HepG2 (cell line): ENCODE measurements at regions not wholly inside any gene's neighbourhood (a gene's known extent, or its start where the extent isn't known, plus 50 kb on each side); places are given as distances from the start of the nearest gene placed in this dataset.

ENCODE experiments used
- ATF7 ChIP-seq, 2 experiments: fragments of 450-650 bp in 1 of 2; sonication (generic) in 1 of 2; formaldehyde crosslinking in 1 of 2; IDR thresholded peaks; 2 replicates each; pipeline versions ENCODE4 v1.4.0 to v1.6.1; 2016 to 2020; ENCODE audit warnings: antibody characterized with exemption in 1 of 2, mild to moderate bottlenecking in 1 of 2, missing genetic modification reagents in 1 of 2
- BRD4 ChIP-seq: sonication (generic); formaldehyde crosslinking; IDR thresholded peaks from 2 replicates; pipeline ENCODE4 v1.4.0; 2020; ENCODE audit warnings: missing genetic modification reagents
- ELF1 ChIP-seq: sonication (generic); formaldehyde crosslinking; IDR thresholded peaks from 2 replicates; pipeline ENCODE4 v1.4.0; 2020; ENCODE audit warnings: missing genetic modification reagents
- EZH2 ChIP-seq: conservative IDR thresholded peaks from 2 replicates; pipeline ENCODE4 v1.6.1; 2012; ENCODE audit warnings: mild to moderate bottlenecking, low read depth, low read length, moderate library complexity
- FOSL1 ChIP-seq: sonication (generic); formaldehyde crosslinking; IDR thresholded peaks from 2 replicates; pipeline ENCODE4 v1.9.0; 2021; ENCODE audit warnings: missing genetic modification reagents, borderline replicate concordance
- POLR2AphosphoS5 ChIP-seq: IDR thresholded peaks from 2 replicates; pipeline ENCODE4 v1.6.1; 2012; ENCODE audit warnings: low read depth, low read length
- ZNF326 ChIP-seq: sonication (generic); formaldehyde crosslinking; IDR thresholded peaks from 2 replicates; pipeline ENCODE4 v1.4.0; 2020; ENCODE audit warnings: missing genetic modification reagents, borderline replicate concordance
- ZNF431 ChIP-seq: sonication (generic); formaldehyde crosslinking; IDR thresholded peaks from 2 replicates; pipeline ENCODE4 v1.9.0; 2022; ENCODE audit warnings: missing genetic modification reagents, low read depth, mild to moderate bottlenecking, borderline replicate concordance
- TF ChIP-seq, protein P1 (sequence below): sonication (generic); formaldehyde crosslinking; IDR thresholded peaks from 2 replicates; pipeline ENCODE4 v1.5.0; 2020; ENCODE audit warnings: mild to moderate bottlenecking, missing genetic modification reagents, moderate library complexity
- TF ChIP-seq, protein P2 (sequence below), 2 experiments: IDR thresholded peaks; 2 replicates each; pipeline ENCODE4 v1.6.1; 2011 to 2012; ENCODE audit warnings: low read length in 2 of 2, borderline replicate concordance in 1 of 2, low read depth in 1 of 2, mild to moderate bottlenecking in 1 of 2, moderate library complexity in 1 of 2
- TF ChIP-seq, protein P3 (sequence below): sonication (generic); formaldehyde crosslinking; conservative IDR thresholded peaks from 2 replicates; pipeline ENCODE4 v1.8.0; 2022; ENCODE audit warnings: low read depth, missing genetic modification reagents
- TF ChIP-seq, protein P4 (sequence below): sonication (generic); formaldehyde crosslinking; conservative IDR thresholded peaks from 2 replicates; pipeline ENCODE4 v1.4.0; 2020; ENCODE audit warnings: missing genetic modification reagents
- TF ChIP-seq, protein P5 (sequence below): IDR thresholded peaks from 2 replicates; pipeline ENCODE4 v1.6.1; 2016; ENCODE audit warnings: low read depth

DNA sequence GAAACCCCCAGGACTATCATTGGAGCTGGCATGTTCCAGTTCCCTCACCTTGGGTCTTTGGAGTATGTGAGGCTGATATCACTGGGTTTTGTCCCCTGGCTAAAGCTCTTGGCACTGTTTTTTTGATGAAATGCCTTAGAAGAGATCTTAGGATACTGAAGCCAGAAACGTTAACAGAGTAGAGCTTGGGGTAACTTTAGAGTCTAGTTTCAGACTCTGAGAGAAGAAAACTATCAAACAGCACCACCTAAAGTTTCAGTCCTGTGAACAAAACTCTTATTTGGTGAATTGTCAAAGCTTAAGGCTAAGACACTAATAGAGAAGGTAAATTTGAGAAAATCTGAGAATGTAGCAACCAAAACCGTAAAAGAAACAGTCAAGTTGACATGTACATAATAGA lies 111.7 kb upstream of the PUM3 start:
- TF ChIP-seq, protein P1, sequence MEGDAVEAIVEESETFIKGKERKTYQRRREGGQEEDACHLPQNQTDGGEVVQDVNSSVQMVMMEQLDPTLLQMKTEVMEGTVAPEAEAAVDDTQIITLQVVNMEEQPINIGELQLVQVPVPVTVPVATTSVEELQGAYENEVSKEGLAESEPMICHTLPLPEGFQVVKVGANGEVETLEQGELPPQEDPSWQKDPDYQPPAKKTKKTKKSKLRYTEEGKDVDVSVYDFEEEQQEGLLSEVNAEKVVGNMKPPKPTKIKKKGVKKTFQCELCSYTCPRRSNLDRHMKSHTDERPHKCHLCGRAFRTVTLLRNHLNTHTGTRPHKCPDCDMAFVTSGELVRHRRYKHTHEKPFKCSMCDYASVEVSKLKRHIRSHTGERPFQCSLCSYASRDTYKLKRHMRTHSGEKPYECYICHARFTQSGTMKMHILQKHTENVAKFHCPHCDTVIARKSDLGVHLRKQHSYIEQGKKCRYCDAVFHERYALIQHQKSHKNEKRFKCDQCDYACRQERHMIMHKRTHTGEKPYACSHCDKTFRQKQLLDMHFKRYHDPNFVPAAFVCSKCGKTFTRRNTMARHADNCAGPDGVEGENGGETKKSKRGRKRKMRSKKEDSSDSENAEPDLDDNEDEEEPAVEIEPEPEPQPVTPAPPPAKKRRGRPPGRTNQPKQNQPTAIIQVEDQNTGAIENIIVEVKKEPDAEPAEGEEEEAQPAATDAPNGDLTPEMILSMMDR (CRISPR knock-in tag), result no peak
- TF ChIP-seq EZH2 (no peak), ZNF431 (no peak), BRD4 (CRISPR knock-in tag) (no peak), FOSL1 (CRISPR knock-in tag) (no peak), POLR2AphosphoS5 (no peak), ATF7 (IDR thresholded peaks at IDR 0.05) (no peak), ATF7 (CRISPR knock-in tag; IDR thresholded peaks at IDR 0.05) (no peak), ZNF326 (CRISPR knock-in tag) (no peak), ELF1 (CRISPR knock-in tag) (no peak)
- TF ChIP-seq, protein P2, sequence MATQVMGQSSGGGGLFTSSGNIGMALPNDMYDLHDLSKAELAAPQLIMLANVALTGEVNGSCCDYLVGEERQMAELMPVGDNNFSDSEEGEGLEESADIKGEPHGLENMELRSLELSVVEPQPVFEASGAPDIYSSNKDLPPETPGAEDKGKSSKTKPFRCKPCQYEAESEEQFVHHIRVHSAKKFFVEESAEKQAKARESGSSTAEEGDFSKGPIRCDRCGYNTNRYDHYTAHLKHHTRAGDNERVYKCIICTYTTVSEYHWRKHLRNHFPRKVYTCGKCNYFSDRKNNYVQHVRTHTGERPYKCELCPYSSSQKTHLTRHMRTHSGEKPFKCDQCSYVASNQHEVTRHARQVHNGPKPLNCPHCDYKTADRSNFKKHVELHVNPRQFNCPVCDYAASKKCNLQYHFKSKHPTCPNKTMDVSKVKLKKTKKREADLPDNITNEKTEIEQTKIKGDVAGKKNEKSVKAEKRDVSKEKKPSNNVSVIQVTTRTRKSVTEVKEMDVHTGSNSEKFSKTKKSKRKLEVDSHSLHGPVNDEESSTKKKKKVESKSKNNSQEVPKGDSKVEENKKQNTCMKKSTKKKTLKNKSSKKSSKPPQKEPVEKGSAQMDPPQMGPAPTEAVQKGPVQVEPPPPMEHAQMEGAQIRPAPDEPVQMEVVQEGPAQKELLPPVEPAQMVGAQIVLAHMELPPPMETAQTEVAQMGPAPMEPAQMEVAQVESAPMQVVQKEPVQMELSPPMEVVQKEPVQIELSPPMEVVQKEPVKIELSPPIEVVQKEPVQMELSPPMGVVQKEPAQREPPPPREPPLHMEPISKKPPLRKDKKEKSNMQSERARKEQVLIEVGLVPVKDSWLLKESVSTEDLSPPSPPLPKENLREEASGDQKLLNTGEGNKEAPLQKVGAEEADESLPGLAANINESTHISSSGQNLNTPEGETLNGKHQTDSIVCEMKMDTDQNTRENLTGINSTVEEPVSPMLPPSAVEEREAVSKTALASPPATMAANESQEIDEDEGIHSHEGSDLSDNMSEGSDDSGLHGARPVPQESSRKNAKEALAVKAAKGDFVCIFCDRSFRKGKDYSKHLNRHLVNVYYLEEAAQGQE (IDR thresholded peaks at IDR 0.05; ENCODE audit: borderline replicate concordance in 1 of 2, low read depth in 1 of 2, low read length in 2 of 2), result no peak
- TF ChIP-seq, protein P3, sequence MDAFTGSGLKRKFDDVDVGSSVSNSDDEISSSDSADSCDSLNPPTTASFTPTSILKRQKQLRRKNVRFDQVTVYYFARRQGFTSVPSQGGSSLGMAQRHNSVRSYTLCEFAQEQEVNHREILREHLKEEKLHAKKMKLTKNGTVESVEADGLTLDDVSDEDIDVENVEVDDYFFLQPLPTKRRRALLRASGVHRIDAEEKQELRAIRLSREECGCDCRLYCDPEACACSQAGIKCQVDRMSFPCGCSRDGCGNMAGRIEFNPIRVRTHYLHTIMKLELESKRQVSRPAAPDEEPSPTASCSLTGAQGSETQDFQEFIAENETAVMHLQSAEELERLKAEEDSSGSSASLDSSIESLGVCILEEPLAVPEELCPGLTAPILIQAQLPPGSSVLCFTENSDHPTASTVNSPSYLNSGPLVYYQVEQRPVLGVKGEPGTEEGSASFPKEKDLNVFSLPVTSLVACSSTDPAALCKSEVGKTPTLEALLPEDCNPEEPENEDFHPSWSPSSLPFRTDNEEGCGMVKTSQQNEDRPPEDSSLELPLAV, result no peak
- TF ChIP-seq, protein P4, sequence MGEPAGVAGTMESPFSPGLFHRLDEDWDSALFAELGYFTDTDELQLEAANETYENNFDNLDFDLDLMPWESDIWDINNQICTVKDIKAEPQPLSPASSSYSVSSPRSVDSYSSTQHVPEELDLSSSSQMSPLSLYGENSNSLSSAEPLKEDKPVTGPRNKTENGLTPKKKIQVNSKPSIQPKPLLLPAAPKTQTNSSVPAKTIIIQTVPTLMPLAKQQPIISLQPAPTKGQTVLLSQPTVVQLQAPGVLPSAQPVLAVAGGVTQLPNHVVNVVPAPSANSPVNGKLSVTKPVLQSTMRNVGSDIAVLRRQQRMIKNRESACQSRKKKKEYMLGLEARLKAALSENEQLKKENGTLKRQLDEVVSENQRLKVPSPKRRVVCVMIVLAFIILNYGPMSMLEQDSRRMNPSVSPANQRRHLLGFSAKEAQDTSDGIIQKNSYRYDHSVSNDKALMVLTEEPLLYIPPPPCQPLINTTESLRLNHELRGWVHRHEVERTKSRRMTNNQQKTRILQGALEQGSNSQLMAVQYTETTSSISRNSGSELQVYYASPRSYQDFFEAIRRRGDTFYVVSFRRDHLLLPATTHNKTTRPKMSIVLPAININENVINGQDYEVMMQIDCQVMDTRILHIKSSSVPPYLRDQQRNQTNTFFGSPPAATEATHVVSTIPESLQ (CRISPR knock-in tag), result no peak
- TF ChIP-seq, protein P5, sequence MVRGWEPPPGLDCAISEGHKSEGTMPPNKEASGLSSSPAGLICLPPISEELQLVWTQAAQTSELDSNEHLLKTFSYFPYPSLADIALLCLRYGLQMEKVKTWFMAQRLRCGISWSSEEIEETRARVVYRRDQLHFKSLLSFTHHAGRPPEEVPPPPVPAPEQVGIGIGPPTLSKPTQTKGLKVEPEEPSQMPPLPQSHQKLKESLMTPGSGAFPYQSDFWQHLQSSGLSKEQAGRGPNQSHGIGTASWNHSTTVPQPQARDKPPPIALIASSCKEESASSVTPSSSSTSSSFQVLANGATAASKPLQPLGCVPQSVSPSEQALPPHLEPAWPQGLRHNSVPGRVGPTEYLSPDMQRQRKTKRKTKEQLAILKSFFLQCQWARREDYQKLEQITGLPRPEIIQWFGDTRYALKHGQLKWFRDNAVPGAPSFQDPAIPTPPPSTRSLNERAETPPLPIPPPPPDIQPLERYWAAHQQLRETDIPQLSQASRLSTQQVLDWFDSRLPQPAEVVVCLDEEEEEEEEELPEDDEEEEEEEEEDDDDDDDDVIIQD (CRISPR knock-in tag), result no peak
